GM18519 (cell line): ENCODE measurements at regions not wholly inside any gene's neighbourhood (a gene's known extent, or its start where the extent isn't known, plus 50 kb on each side); places are given as distances from the start of the nearest gene placed in this dataset.
"Not testable (repeated sequence)": the region's sequence is repeated elsewhere in the genome, so short reads cannot be mapped to it uniquely, and the experiment has no call there.

ENCODE experiments used
- ATAC-seq: cut with Tn5 transposase; IDR thresholded peaks from one replicate; pipeline ENCODE4 v1.9.1; 2021; ENCODE audit warnings: mild to moderate bottlenecking, moderate library complexity; ENCODE audit not compliant: unreplicated experiment, low FRiP score

- ATAC-seq = no peak
Measured at GRCh38 chr5:167918184-167918812, 373.1 kb upstream of the WWC1 start.

DNA sequence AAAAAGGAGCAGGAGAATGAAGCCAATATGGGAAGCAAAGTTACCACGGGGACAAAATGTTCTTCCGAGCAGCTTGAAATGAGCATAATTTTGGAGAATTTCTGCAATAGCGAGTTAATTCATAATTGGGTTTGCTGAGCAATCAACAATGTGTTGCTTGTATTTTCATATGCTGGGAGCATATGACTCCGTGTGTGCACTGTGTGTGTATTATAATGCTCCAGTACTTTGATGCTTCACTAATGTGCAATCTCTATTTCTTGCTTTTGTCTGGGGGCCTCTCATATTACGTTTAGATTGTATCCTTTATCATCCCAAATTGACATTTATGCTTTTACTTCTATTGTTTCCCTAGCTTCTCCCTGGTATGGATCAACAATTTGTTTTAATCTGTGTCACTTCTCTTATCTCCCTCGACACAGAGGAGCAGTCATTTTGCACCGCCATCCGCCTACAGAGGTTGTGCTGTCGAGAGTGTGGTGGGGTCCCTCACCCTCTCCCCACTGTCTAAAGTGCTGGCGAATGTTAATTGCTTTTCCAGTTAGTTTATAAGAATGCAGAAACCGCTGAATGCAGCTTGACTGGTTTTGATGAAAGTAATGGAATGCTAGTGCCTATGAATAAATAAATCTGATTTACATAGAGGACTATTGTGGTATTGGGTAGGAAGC, 372.5 kb upstream of the WWC1 start:
- ATAC-seq = no peak

DNA sequence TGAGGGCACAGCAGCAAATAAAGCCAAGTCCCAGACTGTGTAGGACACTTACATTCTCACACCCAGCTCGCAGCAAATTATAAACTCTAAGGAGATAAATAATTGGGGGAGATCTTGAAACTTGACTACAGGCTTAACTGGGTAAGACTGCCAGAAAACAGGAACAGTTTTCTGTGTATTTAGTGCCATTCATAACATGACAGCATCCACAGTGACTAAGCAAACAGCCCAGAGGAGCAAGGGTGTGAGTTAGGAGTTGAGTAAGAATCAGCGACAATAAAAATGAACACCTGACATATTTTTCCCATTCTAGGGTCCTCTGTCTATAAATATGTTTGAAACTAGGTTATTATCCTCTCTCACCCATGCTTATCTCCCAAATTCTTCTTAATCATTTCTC, 370.9 kb upstream of the WWC1 start:
- ATAC-seq = no peak

- ATAC-seq = no peak
Measured at GRCh38 chr5:167921796-167922195, 369.6 kb upstream of the WWC1 start.

DNA sequence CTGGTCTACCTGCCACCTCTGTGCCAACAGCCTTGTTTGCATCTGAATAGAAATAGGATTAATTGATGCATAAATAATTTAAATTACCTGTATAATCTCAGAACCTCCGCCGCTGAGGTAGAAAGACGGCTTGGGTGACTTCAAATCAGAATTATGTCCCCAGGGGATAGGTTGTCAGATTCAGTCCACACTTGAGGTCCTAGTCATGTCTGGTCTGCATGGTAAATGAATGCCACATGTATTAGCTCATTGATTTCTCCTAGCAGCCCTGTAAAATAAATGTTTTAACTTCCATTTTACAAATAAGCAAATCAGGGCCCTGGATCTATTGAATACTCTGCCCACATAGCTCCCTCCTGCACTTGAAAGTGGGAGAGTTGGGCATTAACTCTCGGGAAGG, 368.0 kb upstream of the WWC1 start:
- ATAC-seq = no peak

DNA sequence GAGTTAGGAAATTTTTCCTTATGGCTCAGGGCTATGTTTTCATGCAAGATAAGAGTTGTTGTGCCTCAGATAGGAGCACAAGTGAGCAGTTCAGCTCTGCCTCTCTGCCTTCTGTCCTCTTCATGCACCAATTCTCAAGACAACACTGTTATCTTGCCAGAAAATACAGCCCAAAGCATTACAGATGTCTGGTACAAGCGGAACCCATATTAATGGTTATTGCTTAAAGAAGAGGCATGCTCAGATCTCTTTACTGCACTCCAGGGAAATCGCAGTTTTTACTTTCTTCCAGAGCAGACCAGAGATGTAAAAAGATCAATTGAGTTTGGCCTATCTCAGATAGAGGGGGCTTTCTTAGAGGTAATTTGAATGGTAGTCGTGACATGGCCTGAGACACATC, 361.6 kb upstream of the WWC1 start:
- ATAC-seq = no peak

GRCh38 chr5:167934551-167934971, 356.9 kb upstream of the WWC1 start:
- no peak for ATAC-seq

DNA sequence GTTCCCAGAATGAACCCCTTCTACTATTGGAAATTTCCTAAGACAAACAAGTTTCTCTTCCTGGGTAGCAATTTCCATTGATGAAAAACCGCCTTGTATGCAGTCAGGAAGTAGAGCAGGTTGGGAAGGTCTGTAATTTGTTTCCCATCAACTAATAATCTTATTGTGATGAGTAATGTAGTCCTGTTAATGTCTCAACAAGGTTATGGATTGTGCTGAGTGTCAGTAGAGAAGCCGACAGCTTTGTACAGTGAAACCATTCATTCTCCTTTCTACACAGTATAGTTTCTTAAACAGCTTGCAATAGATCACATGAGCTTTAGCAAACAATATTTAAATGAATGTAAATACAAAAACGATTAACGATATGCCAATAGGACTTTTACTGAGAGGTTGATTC, 355.4 kb upstream of the WWC1 start:
- no peak for ATAC-seq

DNA sequence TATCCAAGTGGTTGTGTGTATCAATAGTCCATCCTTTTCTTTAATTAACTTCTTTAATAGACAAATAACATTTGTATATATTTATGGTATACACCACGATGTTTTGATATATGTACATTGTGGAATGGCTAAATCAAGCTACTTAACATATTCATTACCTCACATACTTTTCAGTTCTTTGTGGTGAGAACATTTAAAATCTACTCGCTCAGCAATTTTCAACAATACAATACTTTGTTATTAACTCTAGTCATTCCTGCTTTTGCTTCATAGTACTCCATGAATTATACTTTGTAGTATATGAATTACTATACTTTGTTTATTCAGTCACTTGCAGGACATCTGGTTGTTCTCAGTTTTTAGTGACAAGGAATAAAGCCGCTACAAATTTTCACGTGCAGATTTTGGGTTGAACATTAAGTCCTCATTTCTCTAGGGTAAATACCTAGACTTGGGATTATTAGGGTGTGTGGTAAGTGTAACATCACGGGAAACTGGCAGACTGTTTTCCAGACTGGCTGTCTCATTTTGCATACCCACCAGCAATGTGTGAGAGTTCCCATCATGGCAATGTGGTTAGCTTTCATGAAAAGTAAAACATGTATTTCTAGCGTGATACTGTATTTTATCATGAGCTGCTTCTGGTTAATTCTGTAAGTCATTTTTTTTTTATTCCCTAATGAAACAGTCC, 354.4 kb upstream of the WWC1 start:
- no peak for ATAC-seq

- ATAC-seq = no peak
Measured at GRCh38 chr5:167937635-167937998, 353.8 kb upstream of the WWC1 start.

- ATAC-seq = no peak
Measured at GRCh38 chr5:167939686-167940085, 351.8 kb upstream of the WWC1 start.

DNA sequence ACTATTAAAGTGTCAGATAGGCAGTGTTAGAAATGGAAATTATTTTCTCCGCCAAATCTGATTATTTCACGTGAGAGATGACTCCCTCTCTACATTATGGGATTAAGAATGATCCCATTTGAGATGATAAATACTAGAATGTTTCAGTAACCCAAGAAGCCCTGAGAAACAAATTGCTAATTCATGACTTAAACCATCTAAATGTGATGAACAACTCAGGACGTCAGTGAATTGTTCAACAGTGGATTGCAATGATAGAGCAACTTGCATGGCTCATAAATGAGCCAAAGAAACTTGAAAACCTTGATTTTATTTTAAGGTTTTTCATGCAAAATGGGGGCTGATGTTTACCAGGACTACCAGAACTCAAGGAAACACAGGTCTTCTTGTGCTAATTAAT, 350.5 kb upstream of the WWC1 start:
- ATAC-seq = no peak

- ATAC-seq = not testable (repeated sequence)
Measured at GRCh38 chr5:167941556-167941955, 349.9 kb upstream of the WWC1 start.

GRCh38 chr5:167943343-167943742, 348.1 kb upstream of the WWC1 start:
- ATAC-seq = no peak

- no peak for ATAC-seq
Measured at GRCh38 chr5:167944121-167944852, 347.2 kb upstream of the WWC1 start.

GRCh38 chr5:167945542-167946384, 345.7 kb upstream of the WWC1 start:
- no peak for ATAC-seq

- ATAC-seq = no peak
Measured at GRCh38 chr5:167947306-167947705, 344.1 kb upstream of the WWC1 start.

DNA sequence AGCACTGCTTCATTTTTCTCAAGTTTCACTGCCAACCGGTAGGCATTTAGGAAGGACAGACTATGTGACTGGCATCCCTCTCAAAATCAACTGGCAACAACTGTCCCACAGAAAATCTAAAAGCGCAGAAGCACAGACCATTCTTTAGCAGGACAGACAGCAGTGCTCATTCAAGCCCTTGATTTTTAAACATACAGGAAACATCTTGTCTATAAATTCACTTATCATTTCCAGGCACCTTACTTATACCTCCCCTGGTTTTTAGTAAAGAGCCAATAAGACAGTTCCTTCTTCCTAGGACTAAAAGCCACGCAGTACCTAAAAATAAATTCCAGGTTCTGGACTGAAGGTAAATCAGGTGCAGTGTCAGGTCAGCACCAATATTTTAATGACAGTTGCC, 343.2 kb upstream of the WWC1 start:
- ATAC-seq = no peak

DNA sequence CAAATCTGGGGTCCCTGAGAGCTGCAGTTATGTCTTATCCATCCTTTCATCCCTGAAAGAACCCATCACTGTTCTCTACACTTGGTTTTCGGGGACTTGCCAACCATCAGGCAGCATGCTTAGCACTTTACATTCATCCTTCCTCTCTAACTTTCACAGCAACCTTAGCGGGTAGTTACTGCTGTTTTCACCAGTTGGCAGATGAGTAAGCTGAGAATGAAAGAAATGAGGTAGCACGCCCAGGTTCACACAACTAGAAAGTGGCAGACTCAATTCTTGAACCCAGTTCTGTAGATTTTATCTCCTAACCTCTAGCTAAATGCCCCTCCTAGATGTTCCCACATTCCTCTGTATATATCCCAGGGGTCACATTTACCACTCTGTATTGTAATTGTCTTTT, 342.0 kb upstream of the WWC1 start:
- ATAC-seq = no peak

DNA sequence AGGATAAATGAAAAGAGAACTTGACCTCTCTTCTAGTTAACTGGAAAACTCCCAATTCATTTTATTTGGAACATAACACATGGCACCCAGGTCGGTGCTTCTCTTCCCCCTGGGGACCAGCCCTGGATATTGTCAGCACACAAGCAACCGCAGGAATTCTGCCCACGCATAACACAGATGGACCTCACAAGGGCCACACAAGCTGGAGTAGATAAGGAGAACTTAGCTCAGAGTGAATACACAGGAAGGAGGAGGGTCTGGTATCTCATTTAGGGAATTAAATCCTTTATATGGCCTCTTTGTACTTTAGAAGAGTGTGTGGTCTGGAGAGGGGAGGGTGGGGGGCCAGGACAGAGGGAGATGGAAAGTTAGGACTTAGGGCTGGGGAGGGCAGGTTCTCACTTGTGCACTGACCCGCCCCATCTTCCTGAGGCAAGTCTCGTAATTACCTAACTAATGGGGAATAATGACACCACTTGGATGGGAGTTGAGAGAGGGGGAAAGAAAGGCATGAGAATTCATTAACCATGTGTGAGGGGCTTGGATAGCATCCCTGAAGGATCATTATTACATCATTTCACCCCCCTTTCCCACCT, 341.2 kb upstream of the WWC1 start:
- ATAC-seq = no peak
